Inflammatory macrophage (primary cell): ENCODE measurements at regions not wholly inside any gene's neighbourhood (a gene's known extent, or its start where the extent isn't known, plus 50 kb on each side); places are given as distances from the start of the nearest gene placed in this dataset.

Source experiments
- DNase-seq, 2 donors: peaks; one replicate each; pipeline ENCODE4 v3.0.0-alpha.2; 2020 to 2022

DNA sequence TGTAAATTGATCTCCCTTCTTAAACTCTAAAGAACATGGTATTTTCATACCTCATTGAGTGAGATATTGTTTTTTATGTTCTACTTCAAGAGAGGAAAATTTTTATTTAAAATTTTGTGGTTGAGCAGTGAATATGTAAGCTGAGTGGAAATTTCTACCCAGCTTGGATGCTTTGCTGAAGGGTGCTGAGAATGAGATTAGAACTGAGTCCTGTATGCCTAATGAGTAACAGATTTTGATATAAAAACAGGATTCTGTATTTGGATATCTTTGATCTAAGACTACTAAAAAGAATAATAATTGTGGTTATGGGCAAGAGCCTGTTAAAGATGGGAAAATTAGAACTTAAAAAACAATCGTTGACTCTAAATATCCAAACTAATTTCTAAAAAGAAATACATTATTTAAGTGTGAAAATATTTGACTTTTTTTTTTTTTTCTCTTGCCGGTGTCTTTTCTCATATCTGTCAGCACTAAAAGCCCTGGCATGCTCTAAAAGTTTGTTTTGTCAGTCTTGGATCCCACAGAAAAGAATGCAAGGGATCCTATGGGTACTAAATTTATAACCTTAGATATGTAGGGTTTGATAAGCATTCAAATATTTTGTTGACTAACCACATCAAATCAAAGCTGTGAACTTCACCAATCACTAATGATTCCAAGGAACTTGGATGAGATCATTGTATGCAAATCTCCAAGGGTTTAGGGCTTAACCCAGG lies 652.3 kb downstream of the PTPRC start:
- no peak for DNase-seq

DNA sequence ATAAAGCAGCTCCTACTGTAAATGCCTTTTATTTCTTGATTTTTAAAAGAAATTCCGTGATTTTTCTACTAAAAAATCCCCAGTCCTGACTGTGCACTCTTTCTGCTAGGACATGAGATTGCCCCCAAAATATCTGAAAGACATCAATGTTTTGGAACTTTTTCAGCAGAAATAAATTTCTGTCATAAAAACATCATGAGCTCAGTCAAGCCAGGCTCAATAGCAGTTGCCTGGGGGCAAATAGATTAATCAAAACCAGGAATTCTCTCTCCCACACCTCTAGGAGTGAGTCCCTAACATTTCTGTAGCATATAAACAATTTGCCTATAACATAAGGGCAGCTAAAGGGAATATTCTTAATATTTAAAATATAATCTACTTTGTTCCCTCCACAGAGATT lies 654.1 kb downstream of the PTPRC start:
- no peak for DNase-seq

GRCh38 chr1:199295107-199295506 lies 656.3 kb downstream of the PTPRC start:
- DNase-seq, result no peak

DNA sequence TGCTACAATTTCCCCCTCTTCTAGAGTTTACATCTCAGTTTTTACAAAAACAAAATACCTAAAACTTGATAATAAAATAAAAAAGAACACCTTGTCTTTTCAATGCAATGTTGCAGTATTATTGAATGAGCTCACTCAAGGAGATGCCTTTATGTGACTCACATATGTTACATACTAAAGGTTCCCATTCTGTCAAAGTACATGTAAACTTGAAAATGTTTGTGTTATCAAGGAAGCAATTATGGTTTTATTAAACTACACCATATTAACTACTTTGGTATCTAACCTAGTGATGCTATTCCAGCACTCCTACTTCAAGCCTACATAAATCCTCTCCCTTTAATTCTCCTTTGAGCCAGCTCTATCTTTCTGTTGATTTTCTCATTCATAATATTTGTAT lies 658.3 kb downstream of the PTPRC start:
- DNase-seq, result no peak

DNA sequence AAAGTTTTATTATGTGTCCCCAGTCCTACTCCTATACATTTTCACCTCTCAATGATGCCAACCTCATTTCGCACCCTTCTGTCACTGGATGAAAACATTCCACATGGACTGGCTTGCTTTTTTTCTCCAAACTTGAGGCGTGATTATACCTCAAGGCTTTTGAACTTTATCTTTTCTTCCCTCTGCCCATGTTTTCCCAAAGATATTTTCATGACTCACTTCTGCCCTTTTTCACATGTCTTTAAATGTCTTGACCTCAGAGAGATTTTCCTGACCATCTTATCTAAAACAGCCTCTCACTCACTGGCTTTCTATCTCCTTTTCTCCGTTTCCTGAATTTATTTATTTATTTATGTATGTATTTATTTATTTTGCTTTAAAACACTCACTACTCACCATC lies 659.0 kb downstream of the PTPRC start:
- DNase-seq, result no peak

GRCh38 chr1:199298825-199299224 lies 660.0 kb downstream of the PTPRC start:
- DNase-seq, result no peak

GRCh38 chr1:199301472-199302217 lies 662.8 kb downstream of the PTPRC start:
- no peak for DNase-seq

DNA sequence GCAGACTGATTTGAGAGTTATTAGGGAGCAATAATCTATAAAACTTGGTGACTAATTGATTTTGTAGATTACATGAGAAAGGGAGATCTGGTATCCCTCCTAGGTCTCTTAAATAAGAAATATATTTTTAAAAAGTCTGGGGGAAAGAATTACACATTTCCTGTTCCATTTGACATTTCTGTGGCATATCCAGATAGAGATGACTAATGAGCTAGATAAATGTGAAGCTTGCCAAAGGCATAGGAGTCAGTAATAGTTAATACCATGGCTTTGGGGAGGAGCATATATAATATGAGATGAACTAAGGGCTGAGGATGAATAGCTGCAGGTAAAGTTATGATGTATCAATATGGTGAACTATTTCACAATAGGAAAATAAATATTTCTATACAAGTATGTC lies 663.7 kb downstream of the PTPRC start:
- DNase-seq, result no peak

GRCh38 chr1:199303035-199303434 lies 664.2 kb downstream of the PTPRC start:
- no peak for DNase-seq

DNA sequence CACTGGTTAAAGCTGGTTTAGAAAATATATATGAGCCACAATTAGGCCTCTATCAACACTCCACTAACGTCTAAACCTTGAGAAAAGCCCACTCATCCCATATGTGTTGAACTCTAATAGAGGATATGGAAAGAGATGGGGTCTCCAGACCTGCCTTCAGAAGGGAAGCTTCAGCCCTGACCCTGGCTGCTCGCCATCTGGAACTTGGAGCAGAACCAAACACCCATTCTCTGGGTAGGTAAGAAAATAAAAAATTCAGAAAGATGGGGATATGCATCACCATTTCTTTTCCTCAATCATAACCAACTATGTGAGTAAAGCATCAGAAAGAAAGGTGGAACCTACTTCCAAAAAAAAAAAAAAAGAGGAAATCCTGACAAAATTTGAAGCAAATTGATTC lies 666.2 kb downstream of the PTPRC start:
- DNase-seq, result no peak

- no peak for DNase-seq
Observed at GRCh38 chr1:199307496-199308264, 668.8 kb downstream of the PTPRC start.

- DNase-seq, result no peak
Observed at GRCh38 chr1:199308349-199308846, 669.6 kb downstream of the PTPRC start.

DNA sequence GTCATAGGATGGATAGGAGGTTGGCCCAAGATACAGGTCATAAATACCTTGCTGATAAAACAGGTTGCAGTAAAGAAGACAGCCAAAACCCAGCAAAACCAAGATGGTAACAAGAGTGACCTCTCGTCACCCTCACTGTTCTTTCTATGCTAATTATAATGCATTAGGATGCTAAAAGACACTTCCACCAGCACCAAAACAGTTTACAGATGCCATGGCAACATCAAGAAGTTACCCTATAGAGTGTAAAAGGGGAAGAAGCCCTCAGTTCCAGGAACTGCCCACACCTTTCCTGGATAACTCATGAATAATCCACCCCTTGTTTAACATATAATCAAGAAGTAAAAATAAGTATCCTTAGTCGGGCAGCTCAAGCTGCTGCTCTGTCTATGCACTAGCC lies 671.9 kb downstream of the PTPRC start:
- DNase-seq, result peak; percentile 25 to 49

- no peak for DNase-seq
Observed at GRCh38 chr1:199311478-199312262, 672.8 kb downstream of the PTPRC start.

GRCh38 chr1:199312626-199313025 lies 673.8 kb downstream of the PTPRC start:
- DNase-seq, result no peak

- no peak for DNase-seq
Observed at GRCh38 chr1:199313444-199313843, 674.6 kb downstream of the PTPRC start.

DNA sequence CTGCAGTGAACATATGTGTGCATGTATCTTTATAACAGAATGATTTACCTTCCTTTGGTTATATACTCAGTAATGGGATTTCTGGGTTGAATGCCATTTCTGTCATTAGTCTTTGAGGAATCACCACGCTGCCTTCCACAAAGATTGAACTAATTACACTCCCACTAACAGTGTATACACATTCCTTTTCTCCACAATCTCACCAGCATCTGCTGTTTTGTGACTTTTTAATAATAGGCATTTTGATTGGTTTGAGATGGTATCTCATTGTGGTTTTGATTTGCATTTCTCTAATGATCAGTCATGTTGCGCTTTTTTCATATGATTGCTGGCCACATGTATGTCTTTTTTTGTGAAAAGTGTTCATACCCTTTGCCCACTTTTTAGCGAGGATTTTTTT lies 680.5 kb downstream of the PTPRC start:
- no peak for DNase-seq

GRCh38 chr1:199322278-199322677 lies 683.4 kb downstream of the PTPRC start:
- no peak for DNase-seq

DNA sequence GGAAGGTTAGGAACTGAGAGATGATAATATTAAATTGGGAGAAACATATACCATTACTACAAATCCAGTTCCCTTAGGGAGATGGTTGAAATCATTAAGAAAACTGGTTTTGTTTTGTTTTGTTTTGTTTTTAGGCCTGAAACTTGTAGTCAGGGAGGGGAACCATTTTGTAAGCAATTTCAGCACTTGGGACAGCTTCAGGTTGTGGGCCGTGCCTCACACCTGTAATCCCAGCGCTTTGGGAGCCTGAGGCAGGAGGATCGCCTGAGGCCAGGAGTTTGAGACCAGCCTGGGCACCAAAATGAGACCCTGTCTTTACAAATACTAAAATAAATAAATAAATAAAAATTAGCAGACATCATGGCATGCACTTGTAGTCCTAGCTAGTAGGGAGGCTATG lies 694.3 kb upstream of the NR5A2 start:
- DNase-seq, result no peak

GRCh38 chr1:199335496-199335895 lies 692.0 kb upstream of the NR5A2 start:
- DNase-seq, result no peak

DNA sequence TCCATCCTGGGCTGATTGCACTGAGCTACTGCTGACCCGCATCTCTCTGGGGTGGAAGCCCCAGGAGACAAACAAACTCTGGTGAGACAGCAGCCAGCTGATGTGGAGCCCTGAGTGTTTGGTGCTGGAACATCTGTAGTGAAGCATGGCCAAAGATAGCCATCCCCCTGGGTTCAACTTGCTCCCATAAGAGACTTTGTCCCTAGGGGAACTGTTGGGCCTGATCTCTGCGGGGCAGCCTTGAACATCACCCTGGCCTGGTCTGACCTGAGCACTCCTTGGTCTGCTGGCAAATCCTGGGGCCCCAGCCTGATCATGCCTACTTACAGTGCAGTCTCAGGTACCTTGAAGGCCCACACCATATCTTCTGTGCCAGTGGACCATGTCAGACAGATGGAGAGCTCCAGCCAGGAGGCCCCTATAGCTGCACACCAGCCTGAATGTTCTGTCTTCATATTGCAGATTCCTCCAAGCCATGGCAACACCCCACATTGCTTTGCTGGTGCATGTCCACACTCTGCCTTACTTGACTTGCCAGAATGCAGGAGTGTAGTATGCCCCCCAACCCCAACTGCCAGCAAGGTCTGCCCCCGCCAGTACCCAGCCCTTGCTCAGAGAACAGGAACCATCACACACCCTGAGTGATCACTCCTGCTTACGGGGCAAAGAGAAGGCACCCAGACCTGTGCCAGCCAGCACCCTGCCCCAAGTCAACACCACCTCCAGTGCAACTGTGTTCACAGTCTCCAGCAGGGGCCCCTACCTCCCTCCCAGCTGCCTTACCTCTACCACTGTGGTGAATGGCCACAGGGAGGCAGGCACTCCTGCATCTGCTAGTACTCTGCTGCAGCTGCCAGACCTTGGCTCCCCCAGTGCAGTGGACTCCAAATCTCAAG lies 690.5 kb upstream of the NR5A2 start:
- no peak for DNase-seq

DNA sequence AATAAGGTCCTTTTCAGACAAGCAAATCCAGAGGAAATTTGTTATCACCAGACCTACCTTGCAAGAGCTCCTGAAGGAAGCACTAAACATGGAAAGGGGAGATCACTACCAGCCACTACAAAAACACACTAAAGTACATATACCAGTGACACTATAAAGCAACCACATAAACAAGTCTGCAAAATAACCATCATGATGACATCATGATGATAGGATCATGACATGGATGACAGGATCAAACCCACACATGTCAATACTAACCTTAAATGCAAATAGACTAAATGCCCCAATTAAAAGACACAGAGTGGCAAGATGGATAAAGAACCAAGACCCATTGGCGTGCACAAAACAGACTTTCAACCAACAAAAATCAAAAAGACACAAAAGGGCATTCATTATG lies 688.8 kb upstream of the NR5A2 start:
- no peak for DNase-seq
